GM18502 (cell line): ENCODE measurements at regions not wholly inside any gene's neighbourhood (a gene's known extent, or its start where the extent isn't known, plus 50 kb on each side); places are given as distances from the start of the nearest gene placed in this dataset.

ENCODE experiments used
- ATAC-seq: cut with Tn5 transposase; IDR thresholded peaks from one replicate; pipeline ENCODE4 v1.9.1; 2021; ENCODE audit warnings: mild to moderate bottlenecking; ENCODE audit not compliant: unreplicated experiment, poor library complexity

GRCh38 chr18:78586586-78586985, 393.0 kb upstream of the SALL3 start:
- no peak for ATAC-seq

- ATAC-seq: no peak
Measured at GRCh38 chr18:78587096-78587495, 392.5 kb upstream of the SALL3 start.

GRCh38 chr18:78587626-78588600, 391.7 kb upstream of the SALL3 start:
- no peak for ATAC-seq

- ATAC-seq: no peak
Measured at GRCh38 chr18:78589916-78590437, 389.6 kb upstream of the SALL3 start.

- no peak for ATAC-seq
Measured at GRCh38 chr18:78595453-78595852, 384.2 kb upstream of the SALL3 start.

GRCh38 chr18:78595924-78596573, 383.6 kb upstream of the SALL3 start:
- no peak for ATAC-seq

GRCh38 chr18:78596794-78597345, 382.7 kb upstream of the SALL3 start:
- ATAC-seq: no peak

GRCh38 chr18:78601349-78601748, 378.3 kb upstream of the SALL3 start:
- no peak for ATAC-seq

GRCh38 chr18:78601923-78602322, 377.7 kb upstream of the SALL3 start:
- no peak for ATAC-seq

- ATAC-seq: no peak
Measured at GRCh38 chr18:78602430-78602829, 377.2 kb upstream of the SALL3 start.

- ATAC-seq: no peak
Measured at GRCh38 chr18:78603102-78603983, 376.3 kb upstream of the SALL3 start.

- ATAC-seq: no peak
Measured at GRCh38 chr18:78605255-78605654, 374.4 kb upstream of the SALL3 start.

GRCh38 chr18:78607221-78607620, 372.4 kb upstream of the SALL3 start:
- no peak for ATAC-seq

- ATAC-seq: no peak
Measured at GRCh38 chr18:78607784-78608183, 371.8 kb upstream of the SALL3 start.

- ATAC-seq: no peak
Measured at GRCh38 chr18:78610179-78610578, 369.4 kb upstream of the SALL3 start.

GRCh38 chr18:78611201-78611800, 368.3 kb upstream of the SALL3 start:
- ATAC-seq: no peak

- no peak for ATAC-seq
Measured at GRCh38 chr18:78611869-78612268, 367.7 kb upstream of the SALL3 start.

- ATAC-seq: no peak
Measured at GRCh38 chr18:78612318-78612717, 367.3 kb upstream of the SALL3 start.

GRCh38 chr18:78612801-78613200, 366.8 kb upstream of the SALL3 start:
- no peak for ATAC-seq

GRCh38 chr18:78618726-78619125, 360.9 kb upstream of the SALL3 start:
- ATAC-seq: no peak
